HFF-Myc (cell line): ENCODE measurements at regions not wholly inside any gene's neighbourhood (a gene's known extent, or its start where the extent isn't known, plus 50 kb on each side); places are given as distances from the start of the nearest gene placed in this dataset.

Experiments used
- DNase-seq: peaks from one replicate; pipeline ENCODE4 v3.0.0-alpha.2; 2011; ENCODE audit warnings: low read depth; ENCODE audit errors: extremely low read depth
- H3K4me3 ChIP-seq: replicated peaks from 2 replicates; pipeline ENCODE4 v1.5.1; 2011; ENCODE audit warnings: low read depth, mild to moderate bottlenecking, control low read depth, low read length
- CTCF ChIP-seq: IDR thresholded peaks from 2 replicates; pipeline ENCODE4 v1.5.1; 2012; ENCODE audit warnings: mild to moderate bottlenecking, low read depth, low read length, control low read depth; ENCODE audit errors: missing control alignments

GRCh38 chr16:35171106-35171505 lies 1711.7 kb downstream of the TP53TG3F start:
- H3K4me3 ChIP-seq, result no peak overlapping the region
- DNase-seq, result no peak
- TF ChIP-seq CTCF, result no peak

GRCh38 chr16:35173295-35173694 lies 1713.9 kb downstream of the TP53TG3F start:
- TF ChIP-seq CTCF, result no peak
- DNase-seq, result no peak
- H3K4me3 ChIP-seq, result no peak overlapping the region

- no peak for DNase-seq
- TF ChIP-seq CTCF, result no peak
- H3K4me3 ChIP-seq, result no peak overlapping the region
Observed at GRCh38 chr16:35174016-35174415, 1714.6 kb downstream of the TP53TG3F start.

- DNase-seq, result no peak
- H3K4me3 ChIP-seq, result no peak overlapping the region
- no peak for TF ChIP-seq CTCF
Observed at GRCh38 chr16:35176449-35176848, 1717.0 kb downstream of the TP53TG3F start.

GRCh38 chr16:35177851-35178250 lies 1718.4 kb downstream of the TP53TG3F start:
- H3K4me3 ChIP-seq, result no peak overlapping the region
- no peak for TF ChIP-seq CTCF
- no peak for DNase-seq

GRCh38 chr16:35180970-35181369 lies 1721.6 kb downstream of the TP53TG3F start:
- DNase-seq, result no peak
- TF ChIP-seq CTCF, result no peak

GRCh38 chr16:35181422-35182030 lies 1722.1 kb downstream of the TP53TG3F start:
- no peak for DNase-seq
- no peak for TF ChIP-seq CTCF

More at GRCh38 chr16:35180970-35181369, 1721.6 kb downstream of the TP53TG3F start:
- H3K4me3 ChIP-seq, result no peak overlapping the region

More at GRCh38 chr16:35181422-35182030, 1722.1 kb downstream of the TP53TG3F start:
- H3K4me3 ChIP-seq, result no peak overlapping the region
